ENCODE measurements at regions not wholly inside any gene's neighbourhood (a gene's known extent, or its start where the extent isn't known, plus 50 kb on each side); places are given as distances from the start of the nearest gene placed in this dataset.

DNA sequence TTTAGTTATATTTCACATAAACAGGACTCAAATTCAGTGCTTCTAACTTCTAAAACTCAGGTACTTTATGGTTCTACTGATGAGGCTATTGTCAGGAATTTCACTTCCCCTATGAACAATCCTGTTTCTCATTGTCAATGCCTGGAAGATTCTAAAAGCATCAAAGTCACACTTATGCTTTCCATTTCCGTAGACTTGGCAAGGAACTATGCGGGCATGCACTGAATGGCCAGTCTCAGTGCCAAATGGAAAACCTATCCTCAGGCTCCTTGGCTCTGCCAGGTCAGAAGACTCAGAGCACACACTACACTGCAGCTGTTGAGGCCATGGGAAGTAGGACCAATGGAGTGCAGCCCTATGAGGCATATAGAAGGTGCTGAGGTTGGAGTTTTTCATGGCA is 97.0 kb upstream of the PTPN13 start:
- FAIRE-seq: no peak
- intact Hi-C loops (cut with micrococcal nuclease): loop anchor here (5.0 kb wide), 2 partner anchors 320 to 740 kb away; no protein-coding TSS in a partner anchor
- in situ Hi-C loops (cut with MboI): no loop called here

More for the DNA sequence above, 97.0 kb upstream of the PTPN13 start:
- Histone ChIP-seq H3K27ac (ENCODE audit: extremely low read depth, low read depth, low read length) (no peak overlapping the region), H4K20me1 (replicated peaks; ENCODE audit: control insufficient read depth, insufficient read depth, low read length) (no peaks in the 10 kb centered on the region), H3K4me3 (no peak overlapping the region), H2AFZ (ENCODE audit: low read depth, low read length) (no peak overlapping the region), H3K4me2 (ENCODE audit: insufficient read depth, low read length) (no peak overlapping the region), H3K9me3 (replicated peaks; ENCODE audit: control insufficient read depth, insufficient read depth, low read depth, low read length) (no peaks in the 10 kb centered on the region), H3K79me2 (ENCODE audit: control insufficient read depth, insufficient read depth, low read length) (no peaks in the 10 kb centered on the region), H3K9ac (ENCODE audit: insufficient read depth in 1 of 2, low read depth in 2 of 2, low read length in 2 of 2) (no peak overlapping the region), H3K27me3 (ENCODE audit: control insufficient read depth in 2 of 2, insufficient read depth in 2 of 2, low read length in 2 of 2) (no peaks in the 10 kb centered on the region), H3K4me1 (replicated peaks in 1 of 2; ENCODE audit: control insufficient read depth in 2 of 2, insufficient read depth in 2 of 2, low read length in 2 of 2) (no peaks in the 10 kb centered on the region), H3K9me1 (ENCODE audit: control insufficient read depth, insufficient read depth, low read length) (no peaks in the 10 kb centered on the region), H3K36me3 (ENCODE audit: control insufficient read depth, insufficient read depth, low read length) (no peaks in the 10 kb centered on the region)
- BruUV-seq (replicated peaks): no TSS peak
- TF ChIP-seq, protein P1, sequence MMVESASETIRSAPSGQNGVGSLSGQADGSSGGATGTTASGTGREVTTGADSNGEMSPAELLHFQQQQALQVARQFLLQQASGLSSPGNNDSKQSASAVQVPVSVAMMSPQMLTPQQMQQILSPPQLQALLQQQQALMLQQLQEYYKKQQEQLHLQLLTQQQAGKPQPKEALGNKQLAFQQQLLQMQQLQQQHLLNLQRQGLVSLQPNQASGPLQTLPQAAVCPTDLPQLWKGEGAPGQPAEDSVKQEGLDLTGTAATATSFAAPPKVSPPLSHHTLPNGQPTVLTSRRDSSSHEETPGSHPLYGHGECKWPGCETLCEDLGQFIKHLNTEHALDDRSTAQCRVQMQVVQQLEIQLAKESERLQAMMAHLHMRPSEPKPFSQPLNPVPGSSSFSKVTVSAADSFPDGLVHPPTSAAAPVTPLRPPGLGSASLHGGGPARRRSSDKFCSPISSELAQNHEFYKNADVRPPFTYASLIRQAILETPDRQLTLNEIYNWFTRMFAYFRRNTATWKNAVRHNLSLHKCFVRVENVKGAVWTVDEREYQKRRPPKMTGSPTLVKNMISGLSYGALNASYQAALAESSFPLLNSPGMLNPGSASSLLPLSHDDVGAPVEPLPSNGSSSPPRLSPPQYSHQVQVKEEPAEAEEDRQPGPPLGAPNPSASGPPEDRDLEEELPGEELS (CRISPR knock-in tag; IDR thresholded peaks at IDR 0.05; ENCODE audit: borderline replicate concordance): no peak
- TF ChIP-seq ADNP (tag; IDR thresholded peaks at IDR 0.05): no peak
- 0% methylated on average over 2 of the region's 2 CpGs for WGBS (ENCODE audit: insufficient coverage, low coverage, missing lambda C conversion rate)
- no peak for ATAC-seq
- ChIA-PET POLR2A (no interaction called here), CTCF (ENCODE audit: low intra/inter-chr PET ratio) (interaction anchor here (0.5 to 1.6 kb wide), 2 partner anchors 11 to 399 kb away, joined by 3 to 6 read pairs; no protein-coding TSS in a partner anchor)
- no peak for DNase-seq (ENCODE audit: extremely low read depth in 1 of 4, low spot score in 3 of 4)

Measured in K562 (cell line).